Nucleus accumbens (tissue), 56 donors: ENCODE measurements at regions not wholly inside any gene's neighbourhood (a gene's known extent, or its start where the extent isn't known, plus 50 kb on each side); places are given as distances from the start of the nearest gene placed in this dataset.
"Not testable (repeated sequence)": the region's sequence is repeated elsewhere in the genome, so short reads cannot be mapped to it uniquely, and the experiment has no call there.

Experiments used
- DNase-seq, 56 donors: peaks; one replicate each; lab custom pipeline; 2025; lab: John Stamatoyannopoulos, UW

GRCh38 chr9:82424599-82425120 lies 436.1 kb downstream of the SPATA31D1 start:
- no peak for DNase-seq

GRCh38 chr9:82431121-82431520 lies 442.5 kb downstream of the SPATA31D1 start:
- no peak for DNase-seq

- not testable (repeated sequence) for DNase-seq
These were observed 444.8 kb downstream of the SPATA31D1 start for GRCh38 chr9:82433290-82433931.

- DNase-seq: no peak
These were observed 447.9 kb downstream of the SPATA31D1 start for GRCh38 chr9:82436475-82436874.

GRCh38 chr9:82437183-82437582 lies 448.6 kb downstream of the SPATA31D1 start:
- not testable (repeated sequence) for DNase-seq

- no peak for DNase-seq
These were observed 450.0 kb downstream of the SPATA31D1 start for GRCh38 chr9:82438581-82438980.

- DNase-seq: no peak
These were observed 454.7 kb downstream of the SPATA31D1 start for GRCh38 chr9:82443312-82443711.

- DNase-seq: no peak
These were observed 457.0 kb downstream of the SPATA31D1 start for GRCh38 chr9:82445556-82445955.

- DNase-seq: no peak
These were observed 458.8 kb downstream of the SPATA31D1 start for GRCh38 chr9:82447343-82447742.

- DNase-seq: no peak
These were observed 461.4 kb downstream of the SPATA31D1 start for GRCh38 chr9:82449986-82450385.

- no peak for DNase-seq
These were observed 466.1 kb downstream of the SPATA31D1 start for GRCh38 chr9:82454509-82455190.

- DNase-seq: no peak
These were observed 468.1 kb downstream of the SPATA31D1 start for GRCh38 chr9:82456642-82457041.

GRCh38 chr9:82457298-82457697 lies 468.7 kb downstream of the SPATA31D1 start:
- no peak for DNase-seq

GRCh38 chr9:82457891-82458290 lies 469.3 kb downstream of the SPATA31D1 start:
- DNase-seq: no peak

GRCh38 chr9:82458296-82458695 lies 469.7 kb downstream of the SPATA31D1 start:
- no peak for DNase-seq

- DNase-seq: no peak
These were observed 478.2 kb downstream of the SPATA31D1 start for GRCh38 chr9:82466616-82467260.

- DNase-seq: no peak
These were observed 478.9 kb downstream of the SPATA31D1 start for GRCh38 chr9:82467436-82467835.

GRCh38 chr9:82474235-82474634 lies 485.7 kb downstream of the SPATA31D1 start:
- DNase-seq: no peak

GRCh38 chr9:82475584-82476301 lies 487.2 kb downstream of the SPATA31D1 start:
- DNase-seq: no peak

GRCh38 chr9:82480921-82481320 lies 492.3 kb downstream of the SPATA31D1 start:
- no peak for DNase-seq

- DNase-seq: no peak
These were observed 499.4 kb downstream of the SPATA31D1 start for GRCh38 chr9:82487935-82488312.
